Mucosa of descending colon (tissue), 3 donors: ENCODE measurements at regions not wholly inside any gene's neighbourhood (a gene's known extent, or its start where the extent isn't known, plus 50 kb on each side); places are given as distances from the start of the nearest gene placed in this dataset.

Experiments
- ATAC-seq: fragments of 200-7000 bp; cut with Tn5 transposase; one replicate; pipeline ENCODE4 v1.9.1; 2020; ENCODE audit warnings: mild to moderate bottlenecking, moderate library complexity
- DNase-seq, 3 donors: peaks; one replicate each; pipeline ENCODE4 v3.0.0-alpha.2; 2020
- H3K36me3 ChIP-seq: fragments of 200-600 bp; one replicate; pipeline ENCODE4 v1.8.0; 2021; ENCODE audit warnings: low read depth, mild to moderate bottlenecking
- H3K4me1 ChIP-seq: fragments of 200-600 bp; one replicate; pipeline ENCODE4 v1.8.0; 2021; ENCODE audit warnings: low read depth, mild to moderate bottlenecking
- H3K4me3 ChIP-seq: fragments of 200-600 bp; one replicate; pipeline ENCODE4 v1.8.0; 2021; ENCODE audit warnings: mild to moderate bottlenecking
- H3K9me3 ChIP-seq: fragments of 200-600 bp; one replicate; pipeline ENCODE4 v1.8.0; 2021; ENCODE audit warnings: mild to moderate bottlenecking
- CTCF ChIP-seq: fragments of 200-600 bp; IDR thresholded peaks from one replicate; pipeline ENCODE4 v1.8.0; 2022; ENCODE audit warnings: antibody characterized with exemption, mild to moderate bottlenecking
- intact Hi-C, 2 donors: fragments of 100-400 bp; cut with DNase I in 1 of 2; cut with micrococcal nuclease in 1 of 2; formaldehyde crosslinking; loops; one replicate each; pipeline versions ENCODE4 v1.11.0 to v1.11.1; 2022; cut with DNase I, micrococcal nuclease
- donor health status: DM: no; HTN: no; CAD: no; lungs with moderate emphysema.
- donor health status: DM: no; HTN: no; CAD: no.
- donor health status: DM: no; HTN: yes; CAD: no.

- no peak for TF ChIP-seq CTCF
- Histone ChIP-seq H3K36me3 (no peaks in the 10 kb centered on the region), H3K4me1 (no peaks in the 10 kb centered on the region), H3K9me3 (peaks cover 24% of the 10 kb centered on the region), H3K4me3 (no peak overlapping the region)
- intact Hi-C loops: no loop called here
- no peak for DNase-seq
- ATAC-seq: no peak
These were observed 678.9 kb upstream of the CELF4 start for GRCh38 chr18:38244480-38244879.

GRCh38 chr18:38243291-38243690, 677.7 kb upstream of the CELF4 start:
- peaks cover 24% of the 10 kb centered on the region for H3K9me3 ChIP-seq
- TF ChIP-seq CTCF: no peak
- ATAC-seq (no peak), DNase-seq (no peak)
- H3K36me3 ChIP-seq: no peaks in the 10 kb centered on the region
- intact Hi-C loops: no loop called here
- no peaks in the 10 kb centered on the region for H3K4me1 ChIP-seq
- H3K4me3 ChIP-seq: no peak overlapping the region

GRCh38 chr18:38241736-38242135, 676.1 kb upstream of the CELF4 start:
- ATAC-seq: no peak
- intact Hi-C loops: no loop called here
- TF ChIP-seq CTCF: no peak

DNA sequence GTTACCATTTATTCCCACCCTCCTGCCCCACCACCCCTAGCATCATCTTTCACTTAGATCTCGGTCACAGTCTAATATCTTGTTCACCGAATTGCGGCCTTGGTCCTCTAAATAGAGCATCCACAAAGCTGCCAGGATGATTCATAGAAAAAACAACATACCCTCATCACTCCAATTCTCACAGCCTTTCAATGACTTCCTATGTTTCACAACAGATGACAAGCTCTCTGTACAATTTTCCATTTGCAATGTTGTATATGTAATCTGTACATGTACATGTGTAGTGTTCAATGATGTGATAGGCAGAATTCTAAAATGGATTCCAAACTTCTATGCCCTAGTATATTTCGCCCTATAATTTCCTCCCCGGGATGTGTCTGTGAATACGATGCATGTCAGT, 675.6 kb upstream of the CELF4 start:
- intact Hi-C loops: no loop called here
- no peak for TF ChIP-seq CTCF
- no peaks in the 10 kb centered on the region for H3K36me3 ChIP-seq
- H3K4me3 ChIP-seq: no peak overlapping the region
- no peak for DNase-seq
- no peaks in the 10 kb centered on the region for H3K4me1 ChIP-seq
- H3K9me3 ChIP-seq: peaks cover 21% of the 10 kb centered on the region
- ATAC-seq: no peak

More at GRCh38 chr18:38241736-38242135, 676.1 kb upstream of the CELF4 start:
- no peaks in the 10 kb centered on the region for H3K36me3 ChIP-seq
- peaks cover 25% of the 10 kb centered on the region for H3K9me3 ChIP-seq
- H3K4me3 ChIP-seq: no peak overlapping the region
- no peak for DNase-seq
- no peaks in the 10 kb centered on the region for H3K4me1 ChIP-seq

DNA sequence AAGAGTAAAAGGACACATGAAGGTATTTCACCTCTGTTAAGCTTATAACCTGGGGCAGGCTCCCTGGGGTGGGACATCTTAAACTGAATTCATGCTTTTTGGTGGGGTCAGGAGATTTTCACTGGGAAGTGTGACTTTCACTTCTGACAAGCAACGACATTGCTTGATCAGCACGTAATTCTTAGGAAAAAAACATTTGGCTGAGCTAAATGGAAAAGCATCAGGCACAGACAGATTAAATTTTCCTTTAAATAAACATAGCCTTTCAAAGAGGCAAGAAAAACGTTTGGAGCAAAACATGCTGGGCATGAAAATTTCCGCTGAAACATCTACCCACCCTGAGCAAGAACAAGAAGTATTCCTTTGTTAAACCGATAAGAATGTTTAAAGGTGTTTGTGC, 674.0 kb upstream of the CELF4 start:
- no peak for TF ChIP-seq CTCF
- Histone ChIP-seq H3K4me3 (no peak overlapping the region), H3K4me1 (no peaks in the 10 kb centered on the region), H3K9me3 (peaks cover 15% of the 10 kb centered on the region), H3K36me3 (no peaks in the 10 kb centered on the region)
- no peak for ATAC-seq
- no peak for DNase-seq
- intact Hi-C loops: no loop called here

DNA sequence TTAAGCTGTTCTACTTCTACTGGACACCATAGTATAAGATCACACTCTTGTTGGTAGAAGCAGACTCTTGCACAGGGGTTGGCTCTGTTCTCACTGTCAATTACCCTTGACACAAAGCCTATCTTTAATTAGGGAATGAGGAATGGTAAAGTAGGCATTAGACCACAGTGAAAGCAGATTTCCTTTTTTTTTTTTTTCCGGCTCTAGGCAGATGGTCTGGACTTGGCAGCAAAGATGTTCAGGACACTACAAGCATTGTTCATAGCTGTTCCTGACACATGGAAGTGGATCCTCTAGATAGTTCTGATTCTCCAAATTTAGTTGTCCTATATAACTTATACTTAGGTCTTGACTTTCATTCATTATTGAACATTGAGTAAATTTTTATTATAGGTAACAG, 672.2 kb upstream of the CELF4 start:
- no peak for TF ChIP-seq CTCF
- no peak overlapping the region for H3K4me3 ChIP-seq
- peaks cover 12% of the 10 kb centered on the region for H3K9me3 ChIP-seq
- intact Hi-C loops: no loop called here
- H3K4me1 ChIP-seq: no peaks in the 10 kb centered on the region
- no peak for ATAC-seq
- no peaks in the 10 kb centered on the region for H3K36me3 ChIP-seq
- DNase-seq: no peak
